B cell (primary cell): ENCODE measurements at regions not wholly inside any gene's neighbourhood (a gene's known extent, or its start where the extent isn't known, plus 50 kb on each side); places are given as distances from the start of the nearest gene placed in this dataset.

Experiments
- ATAC-seq: fragments of 200-7000 bp; cut with Tn5 transposase; one replicate; pipeline ENCODE4 v1.10.0; 2021; ENCODE audit warnings: low read depth, mild to moderate bottlenecking, moderate number of reproducible peaks, moderate library complexity
- CTCF ChIA-PET: fragments of 350-600 bp; sonication (Branson Sonifier 250); formaldehyde crosslinking; loops from one replicate; lab custom pipeline; 2021; ENCODE audit warnings: antibody characterized with exemption, inconsistent platforms; lab: Charles Lee
- POLR2A ChIA-PET: fragments of 350-600 bp; sonication (Branson Sonifier 250); formaldehyde crosslinking; loops from one replicate; lab custom pipeline; 2021; ENCODE audit warnings: antibody characterized with exemption; lab: Charles Lee
- DNase-seq: peaks from one replicate; pipeline ENCODE4 v3.0.0; 2013
- H2AFZ ChIP-seq: 2 replicates; pipeline ENCODE4 v1.6.1; 2012; ENCODE audit warnings: mild to moderate bottlenecking, low read depth, low read length; ENCODE audit not compliant: insufficient read depth, poor library complexity, severe bottlenecking
- H3K27ac ChIP-seq, 2 donors: 1 replicate in 1 of 2; 2 replicates in 1 of 2; pipeline ENCODE4 v1.5.1; 2012 to 2013; ENCODE audit warnings: low read length in 2 of 2, mild to moderate bottlenecking in 2 of 2, moderate library complexity in 1 of 2
- H3K27me3 ChIP-seq, 4 experiments: fragments of 200-600 bp in 1 of 4; sonication (generic) in 1 of 4; replicated peaks in 1 of 4; 1 replicate in 2 of 4; 2 replicates in 2 of 4; pipeline versions ENCODE4 v1.6.1 to v1.7.0; 2013 to 2016; ENCODE audit warnings: low read length in 3 of 4, mild to moderate bottlenecking in 2 of 4, mixed read lengths in 1 of 4, moderate library complexity in 1 of 4; ENCODE audit not compliant: insufficient read depth in 4 of 4, control insufficient read depth in 3 of 4; ENCODE audit errors: control extremely low read depth in 1 of 4
- H3K36me3 ChIP-seq, 2 experiments: replicated peaks in 1 of 2; 1 replicate in 1 of 2; 2 replicates in 1 of 2; pipeline versions ENCODE4 v1.6.1 to v1.7.1; 2013; ENCODE audit warnings: low read length in 1 of 2; ENCODE audit not compliant: insufficient read depth in 2 of 2, control insufficient read depth in 1 of 2; ENCODE audit errors: control extremely low read depth in 1 of 2, extremely low read depth in 1 of 2
- H3K4me1 ChIP-seq, 2 donors: fragments of 200-600 bp in 1 of 2; sonication (generic) in 1 of 2; 1 replicate in 1 of 2; 2 replicates in 1 of 2; pipeline versions ENCODE4 v1.5.1 to v1.6.1; 2013 to 2017; ENCODE audit warnings: low read length in 2 of 2; ENCODE audit not compliant: control insufficient read depth in 2 of 2, insufficient read depth in 2 of 2
- H3K4me2 ChIP-seq: replicated peaks from 2 replicates; pipeline ENCODE3; 2012; ENCODE audit warnings: mild to moderate bottlenecking, low read depth, low read length; ENCODE audit not compliant: poor library complexity, severe bottlenecking
- H3K4me3 ChIP-seq, 5 experiments: fragments of 200-600 bp in 1 of 5; sonication (generic) in 1 of 5; 1 replicate in 3 of 5; 2 replicates in 2 of 5; pipeline versions ENCODE4 v1.5.1 to v1.7.0; 2011 to 2016; ENCODE audit warnings: low read length in 4 of 5, mild to moderate bottlenecking in 4 of 5, low read depth in 2 of 5, control low read depth in 1 of 5, moderate library complexity in 1 of 5; ENCODE audit not compliant: insufficient read depth in 1 of 5; ENCODE audit errors: control extremely low read depth in 1 of 5, extremely low read depth in 1 of 5
- H3K79me2 ChIP-seq: fragments of 200-600 bp; sonication (generic); one replicate; pipeline ENCODE4 v1.6.0; 2016; ENCODE audit warnings: low read length; ENCODE audit not compliant: control insufficient read depth, insufficient read depth
- H3K9ac ChIP-seq: fragments of 200-600 bp; sonication (generic); 2 replicates; pipeline ENCODE4 v1.6.1; 2017; ENCODE audit warnings: mild to moderate bottlenecking, low read length, moderate library complexity
- H3K9me3 ChIP-seq, 3 donors: one replicate each; pipeline versions ENCODE4 v1.6.1 to v1.7.1; 2013; ENCODE audit warnings: low read length in 2 of 3; ENCODE audit not compliant: control insufficient read depth in 2 of 3, insufficient read depth in 1 of 3; ENCODE audit errors: control extremely low read depth in 1 of 3
- H4K20me1 ChIP-seq: 2 replicates; pipeline ENCODE4 v1.6.0; 2012; ENCODE audit warnings: mild to moderate bottlenecking, low read length; ENCODE audit not compliant: insufficient read depth, control insufficient read depth, poor library complexity, severe bottlenecking
- H3K27ac Mint-ChIP-seq: one replicate; pipeline ENCODE4 v1.8.0; 2021; ENCODE audit warnings: mixed read lengths
- H3K27me3 Mint-ChIP-seq: one replicate; pipeline ENCODE4 v1.8.0; 2021; ENCODE audit warnings: mixed read lengths
- H3K4me1 Mint-ChIP-seq: one replicate; pipeline ENCODE4 v1.8.0; 2021; ENCODE audit warnings: mixed read lengths
- H3K4me3 Mint-ChIP-seq: one replicate; pipeline ENCODE4 v1.8.0; 2021; ENCODE audit warnings: mixed read lengths
- H3K9me3 Mint-ChIP-seq: one replicate; pipeline ENCODE4 v1.8.0; 2022; ENCODE audit warnings: mixed read lengths; ENCODE audit not compliant: insufficient read depth
- EZH2 ChIP-seq: IDR thresholded peaks from 2 replicates; pipeline ENCODE4 v1.6.1; 2012; ENCODE audit warnings: borderline replicate concordance, low read depth, mild to moderate bottlenecking, moderate library complexity, low read length; ENCODE audit not compliant: insufficient read depth, poor library complexity, severe bottlenecking
- WGBS: methylation state at CpG from one replicate; pipeline ENCODE4 v1.1.5; 2013; ENCODE audit warnings: missing lambda C conversion rate; ENCODE audit not compliant: insufficient coverage; 5-methylcytosine and 5-hydroxymethylcytosine counted together
- intact Hi-C: fragments of 100-400 bp; cut with micrococcal nuclease; formaldehyde crosslinking; loops from one replicate; pipeline ENCODE4 v1.10.0; 2022
- TF ChIP-seq, protein P1 (sequence below): fragments of 200-600 bp; IDR thresholded peaks from one replicate; pipeline ENCODE4 v1.8.0; 2022; ENCODE audit warnings: antibody characterized with exemption, mild to moderate bottlenecking

- POLR2A ChIA-PET, result no interaction called here
- Histone ChIP-seq H3K4me3 (no peak overlapping the region), H3K27me3 (no peaks in the 10 kb centered on the region), H3K4me1 (no peaks in the 10 kb centered on the region), H3K27ac (no peak overlapping the region), H3K4me2 (no peak overlapping the region), H3K9ac (no peak overlapping the region), H3K9me3 (no peaks in the 10 kb centered on the region), H3K79me2 (no peaks in the 10 kb centered on the region), H4K20me1 (no peaks in the 10 kb centered on the region), H3K36me3 (no peaks in the 10 kb centered on the region), H2AFZ (no peak overlapping the region)
- H3K4me1 Mint-ChIP-seq, result no peaks in the 10 kb centered on the region
- no peak overlapping the region for H3K4me3 Mint-ChIP-seq
- intact Hi-C loops, result no loop called here
- peaks cover 5% of the 10 kb centered on the region for H3K9me3 Mint-ChIP-seq
- CTCF ChIA-PET, result no interaction called here
- no CpG with 5 or more reads among the region's 4 CpGs for WGBS
- DNase-seq (no peak), ATAC-seq (no peak)
- no peak overlapping the region for H3K27ac Mint-ChIP-seq
- peaks cover 4% of the 10 kb centered on the region for H3K27me3 Mint-ChIP-seq
- TF ChIP-seq EZH2, result no peak
- TF ChIP-seq, protein P1, sequence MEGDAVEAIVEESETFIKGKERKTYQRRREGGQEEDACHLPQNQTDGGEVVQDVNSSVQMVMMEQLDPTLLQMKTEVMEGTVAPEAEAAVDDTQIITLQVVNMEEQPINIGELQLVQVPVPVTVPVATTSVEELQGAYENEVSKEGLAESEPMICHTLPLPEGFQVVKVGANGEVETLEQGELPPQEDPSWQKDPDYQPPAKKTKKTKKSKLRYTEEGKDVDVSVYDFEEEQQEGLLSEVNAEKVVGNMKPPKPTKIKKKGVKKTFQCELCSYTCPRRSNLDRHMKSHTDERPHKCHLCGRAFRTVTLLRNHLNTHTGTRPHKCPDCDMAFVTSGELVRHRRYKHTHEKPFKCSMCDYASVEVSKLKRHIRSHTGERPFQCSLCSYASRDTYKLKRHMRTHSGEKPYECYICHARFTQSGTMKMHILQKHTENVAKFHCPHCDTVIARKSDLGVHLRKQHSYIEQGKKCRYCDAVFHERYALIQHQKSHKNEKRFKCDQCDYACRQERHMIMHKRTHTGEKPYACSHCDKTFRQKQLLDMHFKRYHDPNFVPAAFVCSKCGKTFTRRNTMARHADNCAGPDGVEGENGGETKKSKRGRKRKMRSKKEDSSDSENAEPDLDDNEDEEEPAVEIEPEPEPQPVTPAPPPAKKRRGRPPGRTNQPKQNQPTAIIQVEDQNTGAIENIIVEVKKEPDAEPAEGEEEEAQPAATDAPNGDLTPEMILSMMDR, result no peak
Observed at GRCh38 chr18:61727241-61728193, 165.3 kb downstream of the RNF152 start.

- H3K27ac Mint-ChIP-seq, result no peak overlapping the region
- ChIA-PET CTCF (no interaction called here), POLR2A (no interaction called here)
- H3K27me3 Mint-ChIP-seq, result no peaks in the 10 kb centered on the region
- 100% methylated on average over 1 of the region's 8 CpGs for WGBS
- Histone ChIP-seq H3K36me3 (no peaks in the 10 kb centered on the region), H3K27me3 (no peaks in the 10 kb centered on the region), H3K27ac (no peak overlapping the region), H3K4me2 (no peak overlapping the region), H3K79me2 (no peaks in the 10 kb centered on the region), H3K4me1 (no peaks in the 10 kb centered on the region), H3K9me3 (no peaks in the 10 kb centered on the region), H3K9ac (no peak overlapping the region), H2AFZ (no peak overlapping the region), H4K20me1 (no peaks in the 10 kb centered on the region), H3K4me3 (no peak overlapping the region)
- H3K9me3 Mint-ChIP-seq, result no peaks in the 10 kb centered on the region
- no peak for ATAC-seq
- H3K4me3 Mint-ChIP-seq, result no peak overlapping the region
- intact Hi-C loops, result no loop called here
- no peaks in the 10 kb centered on the region for H3K4me1 Mint-ChIP-seq
- TF ChIP-seq, protein P1, result no peak
- no peak for TF ChIP-seq EZH2
- no peak for DNase-seq
Observed at GRCh38 chr18:61724532-61724931, 168.3 kb downstream of the RNF152 start.
